GM12878 (cell line): ENCODE measurements at regions not wholly inside any gene's neighbourhood (a gene's known extent, or its start where the extent isn't known, plus 50 kb on each side); places are given as distances from the start of the nearest gene placed in this dataset.

Experiments
- ATAC-seq: fragments of 200-7000 bp; cut with Tn5 transposase; 3 replicates; pipeline ENCODE4 v1.9.1; 2020; ENCODE audit warnings: mild to moderate bottlenecking, moderate library complexity
- BruUV-seq: library from RNA; stranded (reverse); fragments of 400-500 nt; replicated peaks from 2 replicates; lab custom pipeline; 2021; lab: Mats Ljungman, UMichigan
- CTCF ChIA-PET: fragments of 300-600 bp; sonication (Branson Sonifier 250); formaldehyde crosslinking; extraction: SDS; loops from one replicate; lab custom pipeline; 2021; ENCODE audit warnings: inconsistent platforms; lab: Yijun Ruan, JAX
- POLR2A ChIA-PET: fragments of 350-600 bp; formaldehyde crosslinking; extraction: SDS; loops from one replicate; lab custom pipeline; 2021; ENCODE audit warnings: inconsistent platforms; lab: Charles Lee
- RAD21 ChIA-PET: fragments of 300-600 bp; sonication (Branson Sonifier 250); formaldehyde crosslinking; loops from one replicate; lab custom pipeline; 2023; ENCODE audit warnings: antibody characterized with exemption; ENCODE audit not compliant: unreplicated experiment; lab: Charles Lee
- SMC1A ChIA-PET: fragments of 300-600 bp; sonication (Branson Sonifier 250); formaldehyde crosslinking; loops from one replicate; lab custom pipeline; 2023; ENCODE audit not compliant: unreplicated experiment, uncharacterized antibody; lab: Charles Lee
- DNase-seq: peaks from one replicate; pipeline ENCODE4 v3.0.0-alpha.2; 2011; ENCODE audit warnings: low read depth, low spot score
- FAIRE-seq: peaks from 3 replicates; lab custom pipeline; 2011; peaks lifted over from hg19 to GRCh38; lab: Jason Lieb, UNC
- H2AFZ ChIP-seq: 2 replicates; pipeline ENCODE4 v1.6.0; 2011; ENCODE audit warnings: low read depth, low read length, control low read depth; ENCODE audit not compliant: control insufficient read depth
- H3K27ac ChIP-seq: 2 replicates; pipeline ENCODE4 v1.5.1; 2011; ENCODE audit warnings: control low read depth; ENCODE audit not compliant: control insufficient read depth, insufficient read depth
- H3K27me3 ChIP-seq, 2 experiments: replicated peaks in 1 of 2; 2 replicates each; pipeline versions ENCODE4 v1.6.0 to v1.6.1; 2011; ENCODE audit warnings: low read length in 1 of 2; ENCODE audit not compliant: control insufficient read depth in 2 of 2, insufficient read depth in 2 of 2
- H3K36me3 ChIP-seq, 2 experiments: 2 replicates each; pipeline ENCODE4 v1.5.1; 2011; ENCODE audit warnings: low read length in 1 of 2; ENCODE audit not compliant: control insufficient read depth in 2 of 2, insufficient read depth in 2 of 2
- H3K4me1 ChIP-seq: 2 replicates; pipeline ENCODE4 v1.6.1; 2011; ENCODE audit warnings: mild to moderate bottlenecking, low read length, moderate library complexity, mixed read lengths; ENCODE audit not compliant: control insufficient read depth, insufficient read depth
- H3K4me2 ChIP-seq: 2 replicates; pipeline ENCODE4 v1.6.0; 2011; ENCODE audit warnings: control low read depth; ENCODE audit not compliant: control insufficient read depth, insufficient read depth
- H3K4me3 ChIP-seq: fragments of 200-600 bp; sonication (generic); 2 replicates; pipeline ENCODE4 v1.5.1; 2016
- H3K79me2 ChIP-seq: 2 replicates; pipeline ENCODE4 v1.6.0; 2011; ENCODE audit warnings: low read length; ENCODE audit not compliant: control insufficient read depth, insufficient read depth
- H3K9ac ChIP-seq: 2 replicates; pipeline ENCODE4 v1.8.0; 2011; ENCODE audit warnings: low read length, control low read depth, mixed read lengths; ENCODE audit not compliant: control insufficient read depth, insufficient read depth
- H3K9me3 ChIP-seq: replicated peaks from 3 replicates; pipeline ENCODE4 v1.5.1; 2011; ENCODE audit warnings: mild to moderate bottlenecking, low read length; ENCODE audit not compliant: control insufficient read depth, insufficient read depth
- H4K20me1 ChIP-seq: 2 replicates; pipeline ENCODE4 v1.6.0; 2011; ENCODE audit not compliant: control insufficient read depth, insufficient read depth
- ATF2 ChIP-seq: IDR thresholded peaks from 2 replicates; pipeline ENCODE4 v1.6.1; 2012; ENCODE audit warnings: low read length, inconsistent platforms
- BCL11A ChIP-seq: IDR thresholded peaks from 2 replicates; pipeline ENCODE4 v1.6.1; 2011; ENCODE audit warnings: low read depth, low read length
- DPF2 ChIP-seq: fragments of 450-650 bp; IDR thresholded peaks from 2 replicates; pipeline ENCODE4 v1.6.1; 2017; ENCODE audit warnings: mild to moderate bottlenecking
- JUNB ChIP-seq: IDR thresholded peaks from 2 replicates; pipeline ENCODE4 v1.6.1; 2016; ENCODE audit warnings: antibody characterized with exemption, mild to moderate bottlenecking
- MYB ChIP-seq: fragments of 150-350 bp; IDR thresholded peaks from 2 replicates; pipeline ENCODE4 v1.6.1; 2014; ENCODE audit warnings: mild to moderate bottlenecking, low read depth, low read length, borderline replicate concordance
- NFIC ChIP-seq: IDR thresholded peaks from 2 replicates; pipeline ENCODE4 v1.6.1; 2012; ENCODE audit warnings: low read depth, mild to moderate bottlenecking, inconsistent platforms, low read length, moderate library complexity
- RFX5 ChIP-seq: IDR thresholded peaks from 2 replicates; pipeline ENCODE4 v1.6.1; 2011; ENCODE audit warnings: low read depth, low read length, improper control_type of control experiment
- TBL1XR1 ChIP-seq: IDR thresholded peaks from 2 replicates; pipeline ENCODE4 v1.6.1; 2012; ENCODE audit warnings: low read depth, low read length, improper control_type of control experiment
- YY1 ChIP-seq: IDR thresholded peaks from 2 replicates; pipeline ENCODE4 v1.6.1; 2011; ENCODE audit warnings: low read depth, mild to moderate bottlenecking, low read length
- ZBTB40 ChIP-seq: fragments of 450-650 bp; IDR thresholded peaks from 2 replicates; pipeline ENCODE4 v1.6.1; 2016; ENCODE audit warnings: mild to moderate bottlenecking, moderate library complexity, borderline replicate concordance
- ZNF592 ChIP-seq: fragments of 450-650 bp; IDR thresholded peaks from 2 replicates; pipeline ENCODE4 v1.6.1; 2017; ENCODE audit warnings: mild to moderate bottlenecking, moderate library complexity
- WGBS: methylation state at CpG from one replicate; pipeline ENCODE4 v1.1.6; 2016; ENCODE audit warnings: low lambda C conversion rate; ENCODE audit not compliant: insufficient replicate concordance, insufficient coverage; ENCODE audit errors: missing lambda C conversion rate; 5-methylcytosine and 5-hydroxymethylcytosine counted together
- in situ Hi-C: fragments of 300-500 bp; cut with MboI; formaldehyde crosslinking; loops from 9 replicates; pipeline ENCODE4 v1.14.3; 2018; ENCODE audit warnings: mixed read lengths
- intact Hi-C: fragments of 100-400 bp; cut with micrococcal nuclease; formaldehyde crosslinking; loops from one replicate; pipeline ENCODE4 v1.14.2; 2022; ENCODE audit not compliant: unreplicated experiment

- TF ChIP-seq ZNF592 = no peak
- no peak for TF ChIP-seq NFIC
- no peak for TF ChIP-seq ATF2
- no peak for TF ChIP-seq DPF2
- TF ChIP-seq YY1 = no peak
These were observed 229.0 kb upstream of the NLRP1 start (continued) for GRCh38 chr17:5813357-5813756.

- in situ Hi-C loops = no loop called here
- no TSS peak for BruUV-seq
- Histone ChIP-seq H3K27ac (no peak overlapping the region), H3K27me3 (no peaks in the 10 kb centered on the region; a peak in 1 of 4 replicates), H3K79me2 (no peaks in the 10 kb centered on the region), H3K9me3 (no peaks in the 10 kb centered on the region; the same call in 2 of the 3 replicates), H3K4me1 (no peaks in the 10 kb centered on the region), H3K9ac (no peak overlapping the region), H3K4me2 (no peak overlapping the region), H3K4me3 (no peak overlapping the region), H2AFZ (no peak overlapping the region)
- intact Hi-C loops = no loop called here
- ChIA-PET SMC1A (no interaction called here), CTCF (no interaction called here)
- WGBS = 36% methylated on average over 5 of the region's 5 CpGs
- no peak for FAIRE-seq
- TF ChIP-seq ATF2 (no peak), BCL11A (no peak), MYB (no peak), RFX5 (no peak), ZBTB40 (no peak), JUNB (no peak), TBL1XR1 (no peak)
- TF ChIP-seq, all 136 proteins: peak for 0
- ATAC-seq (no peak), DNase-seq (no peak)
- Histone ChIP-seq H3K36me3 (no peaks in the 10 kb centered on the region), H4K20me1 (no peaks in the 10 kb centered on the region)
- POLR2A ChIA-PET = no interaction called here
- RAD21 ChIA-PET = no interaction called here
These were observed 231.1 kb upstream of the NLRP1 start for GRCh38 chr17:5815396-5815795.
